ENCODE measurements at regions not wholly inside any gene's neighbourhood (a gene's known extent, or its start where the extent isn't known, plus 50 kb on each side); places are given as distances from the start of the nearest gene placed in this dataset.

- no peaks in the 10 kb centered on the region for H3K27me3 ChIP-seq (ENCODE audit: control insufficient read depth in 5 of 5, insufficient read depth in 4 of 5, low read length in 5 of 5)
- H3K4me3 ChIP-seq (ENCODE audit: low read depth in 1 of 5, low read length in 5 of 5): no peak overlapping the region
- H3K9ac ChIP-seq (ENCODE audit: low read length in 5 of 5): no peak overlapping the region
- H3K4me1 ChIP-seq (ENCODE audit: control insufficient read depth in 5 of 5, insufficient read depth in 5 of 5, low read length in 5 of 5): no peaks in the 10 kb centered on the region
- no peaks in the 10 kb centered on the region for H3K36me3 ChIP-seq (ENCODE audit: control insufficient read depth in 5 of 5, insufficient read depth in 5 of 5, low read length in 5 of 5)
- peaks cover 19 to 56% (median 36%) of the 10 kb centered on the region in 5 donors for H3K9me3 ChIP-seq (ENCODE audit: control insufficient read depth in 5 of 5, low read length in 5 of 5)
- no peak overlapping the region for H3K27ac ChIP-seq (ENCODE audit: low read depth, low read length)
Observed at GRCh38 chr19:27580906-27581305, 1632.0 kb downstream of the UQCRFS1 start.
